ENCODE measurements at regions not wholly inside any gene's neighbourhood (a gene's known extent, or its start where the extent isn't known, plus 50 kb on each side); places are given as distances from the start of the nearest gene placed in this dataset.

GRCh38 chr6:40891686-40892085 lies 147.3 kb downstream of the UNC5CL start:
- DNase-seq (no peak), ATAC-seq (no peak)
- no peak for TF ChIP-seq CTCF (IDR thresholded peaks at IDR 0.05)
- intact Hi-C loops (cut with DNase I) = no loop called here
- no peak overlapping the region for H3K27ac ChIP-seq
- H3K4me1 ChIP-seq = no peaks in the 10 kb centered on the region
- no peaks in the 10 kb centered on the region for H3K36me3 ChIP-seq
- H3K4me3 ChIP-seq = no peak overlapping the region
- H3K9me3 ChIP-seq = no peaks in the 10 kb centered on the region
- H3K27me3 ChIP-seq = no peaks in the 10 kb centered on the region

GRCh38 chr6:40891131-40891530 lies 147.9 kb downstream of the UNC5CL start:
- Histone ChIP-seq H3K27me3 (no peaks in the 10 kb centered on the region), H3K27ac (no peak overlapping the region), H3K4me1 (no peaks in the 10 kb centered on the region), H3K4me3 (no peak overlapping the region), H3K9me3 (no peaks in the 10 kb centered on the region), H3K36me3 (no peaks in the 10 kb centered on the region)
- TF ChIP-seq CTCF (IDR thresholded peaks at IDR 0.05) = no peak
- ATAC-seq = no peak
- no peak for DNase-seq
- intact Hi-C loops (cut with DNase I) = no loop called here

GRCh38 chr6:40889137-40889832 lies 149.7 kb downstream of the UNC5CL start:
- ATAC-seq (peak; percentile 36), DNase-seq (no peak)
- intact Hi-C loops (cut with DNase I) = no loop called here
- Histone ChIP-seq H3K9me3 (no peaks in the 10 kb centered on the region), H3K4me3 (no peak overlapping the region), H3K36me3 (no peaks in the 10 kb centered on the region), H3K27me3 (no peaks in the 10 kb centered on the region), H3K27ac (peak overlapping the region; percentile 30), H3K4me1 (no peaks in the 10 kb centered on the region)
- no peak for TF ChIP-seq CTCF (IDR thresholded peaks at IDR 0.05)

GRCh38 chr6:40888456-40888990 lies 150.5 kb downstream of the UNC5CL start:
- Histone ChIP-seq H3K36me3 (no peaks in the 10 kb centered on the region), H3K4me1 (no peaks in the 10 kb centered on the region), H3K27ac (no peak overlapping the region), H3K27me3 (no peaks in the 10 kb centered on the region), H3K9me3 (no peaks in the 10 kb centered on the region), H3K4me3 (no peak overlapping the region)
- intact Hi-C loops (cut with DNase I) = no loop called here
- no peak for TF ChIP-seq CTCF (IDR thresholded peaks at IDR 0.05)
- DNase-seq (no peak), ATAC-seq (no peak)

GRCh38 chr6:40887792-40888340 lies 151.2 kb downstream of the UNC5CL start:
- no peak overlapping the region for H3K4me3 ChIP-seq
- intact Hi-C loops (cut with DNase I) = no loop called here
- no peak for TF ChIP-seq CTCF (IDR thresholded peaks at IDR 0.05)
- no peaks in the 10 kb centered on the region for H3K4me1 ChIP-seq
- H3K27me3 ChIP-seq = no peaks in the 10 kb centered on the region
- ATAC-seq (no peak), DNase-seq (no peak)
- no peaks in the 10 kb centered on the region for H3K36me3 ChIP-seq
- no peak overlapping the region for H3K27ac ChIP-seq
- no peaks in the 10 kb centered on the region for H3K9me3 ChIP-seq

All from upper lobe of right lung (tissue), 1 donor.